H9 (cell line): ENCODE measurements at regions not wholly inside any gene's neighbourhood (a gene's known extent, or its start where the extent isn't known, plus 50 kb on each side); places are given as distances from the start of the nearest gene placed in this dataset.

Source experiments
- DNase-seq: peaks from one replicate; pipeline ENCODE4 v3.0.0-alpha.2; 2017
- H2AFZ ChIP-seq: one replicate; pipeline ENCODE4 v1.6.1; 2013; ENCODE audit warnings: mild to moderate bottlenecking, low read length, control low read depth, moderate library complexity
- H2AK5ac ChIP-seq: 2 replicates; pipeline ENCODE4 v1.6.1; 2013; ENCODE audit warnings: low read length, control low read depth, mixed read lengths; ENCODE audit not compliant: insufficient read length
- H2BK120ac ChIP-seq: one replicate; pipeline ENCODE4 v1.6.1; 2013; ENCODE audit warnings: low read depth, mild to moderate bottlenecking, low read length, control low read depth, inconsistent platforms; ENCODE audit not compliant: poor library complexity, severe bottlenecking
- H2BK12ac ChIP-seq: 2 replicates; pipeline ENCODE4 v1.6.1; 2013; ENCODE audit warnings: low read length, control low read depth, mixed read lengths, low read depth; ENCODE audit not compliant: insufficient read length
- H2BK15ac ChIP-seq: 2 replicates; pipeline ENCODE4 v1.6.1; 2013; ENCODE audit warnings: low read depth, low read length, control low read depth
- H2BK20ac ChIP-seq: one replicate; pipeline ENCODE4 v1.6.1; 2013; ENCODE audit warnings: low read depth, mild to moderate bottlenecking, low read length, control low read depth, inconsistent platforms; ENCODE audit not compliant: poor library complexity, severe bottlenecking
- H2BK5ac ChIP-seq: 2 replicates; pipeline ENCODE4 v1.6.1; 2013; ENCODE audit warnings: low read length, control low read depth, mixed read lengths; ENCODE audit not compliant: insufficient read length
- H3K14ac ChIP-seq: 2 replicates; pipeline ENCODE4 v1.6.1; 2013; ENCODE audit warnings: low read length, control low read depth; ENCODE audit not compliant: insufficient read depth
- H3K18ac ChIP-seq: 2 replicates; pipeline ENCODE4 v1.6.1; 2013; ENCODE audit warnings: low read depth, mild to moderate bottlenecking, mixed read lengths, low read length, control low read depth; ENCODE audit not compliant: insufficient read length
- H3K23ac ChIP-seq: 2 replicates; pipeline ENCODE4 v1.6.1; 2013; ENCODE audit warnings: low read length, control low read depth, mixed read lengths, low read depth; ENCODE audit not compliant: insufficient read length
- H3K23me2 ChIP-seq: 2 replicates; pipeline ENCODE4 v1.6.1; 2013; ENCODE audit warnings: low read depth, mild to moderate bottlenecking, mixed read lengths, low read length, control low read depth; ENCODE audit not compliant: insufficient read length, poor library complexity, severe bottlenecking
- H3K27ac ChIP-seq: 2 replicates; pipeline ENCODE4 v1.5.1; 2013; ENCODE audit warnings: low read length, control low read depth, mixed read lengths, low read depth; ENCODE audit not compliant: insufficient read length
- H3K27me3 ChIP-seq: 2 replicates; pipeline ENCODE4 v1.6.1; 2013; ENCODE audit warnings: low read length, control low read depth, inconsistent platforms; ENCODE audit not compliant: insufficient read depth
- H3K4ac ChIP-seq: 2 replicates; pipeline ENCODE4 v1.6.1; 2013; ENCODE audit warnings: low read depth, mild to moderate bottlenecking, control low read depth, inconsistent platforms, low read length, moderate library complexity
- H3K4me1 ChIP-seq: 2 replicates; pipeline ENCODE4 v1.6.1; 2013; ENCODE audit warnings: low read length, control low read depth, inconsistent platforms; ENCODE audit not compliant: insufficient read depth
- H3K4me2 ChIP-seq: 2 replicates; pipeline ENCODE4 v1.6.1; 2013; ENCODE audit warnings: low read length, control low read depth, mixed read lengths; ENCODE audit not compliant: insufficient read length, insufficient read depth
- H3K56ac ChIP-seq: 2 replicates; pipeline ENCODE4 v1.6.1; 2013; ENCODE audit warnings: low read depth, mild to moderate bottlenecking, mixed read lengths, low read length, control low read depth; ENCODE audit not compliant: insufficient read length
- H3K79me1 ChIP-seq: 2 replicates; pipeline ENCODE4 v1.6.1; 2013; ENCODE audit warnings: low read depth, mild to moderate bottlenecking, moderate library complexity, low read length, control low read depth, inconsistent platforms; ENCODE audit not compliant: insufficient read depth, poor library complexity, severe bottlenecking
- H3K79me2 ChIP-seq: 2 replicates; pipeline ENCODE4 v1.6.1; 2013; ENCODE audit warnings: low read length, control low read depth, inconsistent platforms; ENCODE audit not compliant: insufficient read depth
- H3K9ac ChIP-seq: 2 replicates; pipeline ENCODE4 v1.6.1; 2013; ENCODE audit warnings: low read length, control low read depth, mixed read lengths; ENCODE audit not compliant: insufficient read length; ENCODE audit errors: extremely low read depth
- H3K9me3 ChIP-seq: one replicate; pipeline ENCODE4 v1.6.1; 2013; ENCODE audit warnings: low read depth, low read length, inconsistent platforms; ENCODE audit not compliant: control insufficient read depth
- H3T11ph ChIP-seq: one replicate; pipeline ENCODE4 v1.6.1; 2013; ENCODE audit warnings: mild to moderate bottlenecking, low read length, control low read depth, inconsistent platforms
- H4K20me1 ChIP-seq: one replicate; pipeline ENCODE4 v1.6.1; 2013; ENCODE audit not compliant: control insufficient read depth, insufficient read length, insufficient read depth
- H4K5ac ChIP-seq: 2 replicates; pipeline ENCODE4 v1.6.1; 2013; ENCODE audit warnings: low read depth, mild to moderate bottlenecking, mixed read lengths, low read length, control low read depth; ENCODE audit not compliant: insufficient read length
- H4K8ac ChIP-seq: replicated peaks from 2 replicates; pipeline ENCODE4 v1.6.1; 2013; ENCODE audit warnings: low read length, control low read depth, mixed read lengths, low read depth; ENCODE audit not compliant: insufficient read length
- H4K91ac ChIP-seq: 2 replicates; pipeline ENCODE4 v1.6.1; 2013; ENCODE audit warnings: low read depth, mild to moderate bottlenecking, moderate library complexity, mixed read lengths, low read length, control low read depth; ENCODE audit not compliant: insufficient read length
- H3K27ac Mint-ChIP-seq, 3 experiments: 2 replicates in 2 of 3; 3 replicates in 1 of 3; pipeline ENCODE4 v1.8.0; 2020 to 2021; ENCODE audit warnings: mixed read lengths in 3 of 3, mild to moderate bottlenecking in 1 of 3, moderate library complexity in 1 of 3
- H3K27me3 Mint-ChIP-seq: 2 replicates; pipeline ENCODE4 v1.8.0; 2021; ENCODE audit warnings: low read depth, mild to moderate bottlenecking, moderate library complexity, mixed read lengths
- H3K36me3 Mint-ChIP-seq, 3 experiments: 2 replicates in 2 of 3; 3 replicates in 1 of 3; pipeline ENCODE4 v1.8.0; 2020 to 2021; ENCODE audit warnings: low read depth in 3 of 3, mixed read lengths in 3 of 3; ENCODE audit not compliant: insufficient read depth in 1 of 3
- H3K4me1 Mint-ChIP-seq, 2 experiments: 2 replicates each; pipeline ENCODE4 v1.8.0; 2020; ENCODE audit warnings: mixed read lengths in 2 of 2
- H3K4me3 Mint-ChIP-seq, 2 experiments: 2 replicates in 1 of 2; 3 replicates in 1 of 2; pipeline ENCODE4 v1.8.0; 2020 to 2021; ENCODE audit warnings: mild to moderate bottlenecking in 2 of 2, mixed read lengths in 2 of 2, moderate library complexity in 1 of 2
- H3K9me3 Mint-ChIP-seq, 2 experiments: 2 replicates in 1 of 2; 3 replicates in 1 of 2; pipeline ENCODE4 v1.8.0; 2020; ENCODE audit warnings: mild to moderate bottlenecking in 2 of 2, mixed read lengths in 2 of 2, moderate library complexity in 1 of 2
- CTCF ChIP-seq: fragments of 200-600 bp; sonication (generic); conservative IDR thresholded peaks from 3 replicates; pipeline ENCODE4 v1.8.0; 2021; ENCODE audit warnings: antibody characterized with exemption, mild to moderate bottlenecking
- WGBS: extraction: QIAGEN DNeasy Blood & Tissue Kit; methylation state at CpG from one replicate; pipeline ENCODE4 v1.1.7; 2013; ENCODE audit warnings: missing lambda C conversion rate, low lambda C conversion rate, mixed read lengths; ENCODE audit not compliant: insufficient read length; ENCODE audit errors: extremely low coverage; 5-methylcytosine and 5-hydroxymethylcytosine counted together

- no peak for DNase-seq
- Histone ChIP-seq H2BK12ac (no peak overlapping the region), H3K18ac (no peak overlapping the region), H3K4me2 (no peak overlapping the region), H3K23me2 (no peaks in the 10 kb centered on the region), H2BK20ac (no peak overlapping the region), H3K9me3 (peaks cover 14% of the 10 kb centered on the region), H2AFZ (no peak overlapping the region), H3K4me1 (no peaks in the 10 kb centered on the region), H2AK5ac (no peak overlapping the region), H3K27ac (no peak overlapping the region), H2BK15ac (no peak overlapping the region), H3K23ac (no peak overlapping the region), H4K20me1 (no peaks in the 10 kb centered on the region), H3K27me3 (no peaks in the 10 kb centered on the region), H4K8ac (no peak overlapping the region), H2BK120ac (no peak overlapping the region), H3K9ac (no peak overlapping the region), H3K14ac (no peak overlapping the region), H3K56ac (no peak overlapping the region), H4K91ac (no peak overlapping the region), H2BK5ac (no peak overlapping the region), H4K5ac (no peak overlapping the region), H3K79me1 (no peaks in the 10 kb centered on the region), H3K79me2 (no peaks in the 10 kb centered on the region; the same call in 1 of the 2 replicates), H3K4ac (no peak overlapping the region), H3T11ph (no peak overlapping the region)
- H3K27me3 Mint-ChIP-seq, result no peaks in the 10 kb centered on the region
- no peak overlapping the region for H3K27ac Mint-ChIP-seq
- no CpG with 5 or more reads among the region's 1 CpG for WGBS
- peaks cover 40 to 56% of the 10 kb centered on the region in 2 experiments for H3K9me3 Mint-ChIP-seq
- H3K36me3 Mint-ChIP-seq, result peaks cover 17 to 52% (median 44%) of the 10 kb centered on the region in 3 experiments
- peaks cover 10 to 13% of the 10 kb centered on the region in 2 experiments for H3K4me1 Mint-ChIP-seq
- TF ChIP-seq CTCF, result no peak
- no peak overlapping the region for H3K4me3 Mint-ChIP-seq
Observed at GRCh38 chr11:23769214-23769613, 727.6 kb upstream of the LUZP2 start.
